Lower leg skin (tissue), 3 donors: ENCODE measurements at regions not wholly inside any gene's neighbourhood (a gene's known extent, or its start where the extent isn't known, plus 50 kb on each side); places are given as distances from the start of the nearest gene placed in this dataset.
A peak's percentile ranks its signal among the peaks of the same experiment; 100 is the strongest.
"Not testable (repeated sequence)": the region's sequence is repeated elsewhere in the genome, so short reads cannot be mapped to it uniquely, and the experiment has no call there.

Experiments used
- DNase-seq, 2 donors: peaks; one replicate each; pipeline ENCODE4 v3.0.0-alpha.2; 2019; ENCODE audit warnings: low spot score in 2 of 2
- H3K4me3 ChIP-seq: fragments of 200-600 bp; sonication (generic); 2 replicates; pipeline ENCODE4 v1.5.1; 2017; ENCODE audit warnings: mild to moderate bottlenecking, low read depth; ENCODE audit not compliant: poor library complexity, severe bottlenecking
- WGBS, 2 donors: methylation state at CpG; one replicate each; pipeline ENCODE4 v1.1.5; 2018; 5-methylcytosine and 5-hydroxymethylcytosine counted together
- intact Hi-C: fragments of 100-400 bp; cut with DNase I; formaldehyde crosslinking; loops from one replicate; pipeline ENCODE4 v1.15.0; 2023; ENCODE audit warnings: low total_unique reads

DNA sequence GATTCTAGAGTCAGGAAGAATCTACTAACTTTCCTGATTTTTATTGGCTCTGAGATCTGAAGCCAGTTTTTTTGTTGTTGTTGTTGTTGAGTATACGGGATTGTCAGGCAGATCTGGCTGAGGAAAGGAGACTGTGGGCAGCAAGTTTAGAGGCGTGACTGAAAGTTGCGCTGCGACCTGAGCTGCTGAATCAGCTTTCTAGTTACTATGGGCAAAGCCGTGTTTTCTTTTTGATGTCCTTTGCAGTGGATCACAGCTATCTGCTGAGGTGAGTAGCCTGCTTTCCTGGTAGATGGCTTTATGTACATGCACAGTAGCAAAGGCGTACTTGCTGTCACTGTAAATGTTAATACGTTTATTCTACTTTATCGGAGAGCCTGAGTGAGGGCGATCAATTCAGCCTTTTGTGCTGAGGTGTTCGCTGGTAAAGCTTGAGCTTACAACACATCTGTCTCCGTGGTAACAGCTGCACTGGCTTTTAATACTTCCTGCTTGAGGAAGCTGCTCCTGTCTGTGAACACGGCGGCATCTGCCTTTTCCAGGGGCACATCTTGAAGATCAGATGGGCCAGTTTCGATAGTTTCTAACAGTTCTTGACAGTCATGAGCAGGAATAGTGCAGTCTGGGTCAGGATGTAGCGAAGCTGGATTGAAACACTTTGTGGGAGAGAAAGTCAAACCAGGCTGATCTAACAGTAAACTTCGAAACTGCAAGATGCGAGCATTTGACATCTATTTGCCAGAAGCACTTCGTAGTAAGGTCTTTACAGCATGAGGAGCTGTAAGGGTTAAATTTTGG lies 118.9 kb downstream of the UNC93B1 start:
- DNase-seq, result peak in 1 of 2 donors; percentile 17
- 25 to 26% methylated on average over 18 of the region's 18 CpGs for WGBS, 2 donors
- H3K4me3 ChIP-seq, intact Hi-C loops: not testable (repeated sequence)

DNA sequence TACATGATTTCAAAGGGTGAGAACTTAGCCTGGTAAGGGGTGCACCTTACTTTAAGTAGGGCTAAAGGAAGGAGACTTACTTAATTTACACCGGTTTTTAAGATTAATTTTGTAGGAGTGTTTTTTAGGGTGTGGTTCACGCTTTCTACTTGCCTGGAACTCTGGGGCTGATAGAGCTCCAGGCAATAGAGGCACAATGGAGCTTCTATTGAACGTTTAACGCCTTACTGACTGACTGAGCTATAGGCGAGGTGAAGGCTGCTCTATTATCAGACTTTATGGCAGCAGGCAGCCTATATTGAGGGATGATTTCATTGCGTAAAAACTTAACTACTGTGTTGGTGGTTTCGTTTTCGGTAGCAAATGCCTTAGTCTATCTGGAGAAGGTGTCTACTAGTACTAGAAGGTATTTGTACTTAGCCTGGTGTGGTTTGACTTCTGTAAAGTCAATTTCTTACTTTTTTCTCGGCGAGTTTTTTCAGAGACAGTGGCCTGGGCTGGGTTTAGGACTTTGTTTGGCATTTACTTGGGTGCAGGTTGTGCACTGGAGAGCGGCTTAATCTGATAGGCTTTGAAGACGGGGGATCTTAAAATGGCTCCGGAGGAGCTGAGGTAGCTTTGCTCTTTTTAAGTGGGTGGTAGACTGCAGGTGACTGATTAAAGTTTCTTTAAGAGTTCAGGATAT lies 119.7 kb downstream of the UNC93B1 start:
- H3K4me3 ChIP-seq, DNase-seq, intact Hi-C loops: not testable (repeated sequence)
- 44 to 57% methylated on average over 13 of the region's 13 CpGs for WGBS, 2 donors

DNA sequence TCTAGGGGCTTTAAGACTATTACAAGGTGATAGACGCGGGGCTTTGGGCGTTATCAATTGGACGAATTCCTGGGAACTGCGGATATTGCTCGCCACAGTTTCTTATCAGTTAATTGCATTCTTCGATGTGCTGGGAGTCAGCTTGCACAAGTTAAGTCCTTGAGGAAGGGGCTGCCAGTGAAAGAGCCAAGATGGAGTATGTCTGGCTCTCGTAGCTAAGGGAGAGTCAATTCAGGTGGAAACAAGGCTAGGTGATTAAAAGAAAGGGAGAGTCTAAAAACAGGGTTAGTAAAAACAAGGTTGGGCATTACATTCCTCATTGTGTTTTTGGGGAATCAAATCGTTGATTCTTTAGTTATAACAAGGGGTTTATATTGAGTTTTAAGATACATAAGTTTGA lies 121.6 kb downstream of the UNC93B1 start:
- 80 to 88% methylated on average over 9 of the region's 9 CpGs for WGBS, 2 donors
- H3K4me3 ChIP-seq, intact Hi-C loops, DNase-seq: not testable (repeated sequence)

DNA sequence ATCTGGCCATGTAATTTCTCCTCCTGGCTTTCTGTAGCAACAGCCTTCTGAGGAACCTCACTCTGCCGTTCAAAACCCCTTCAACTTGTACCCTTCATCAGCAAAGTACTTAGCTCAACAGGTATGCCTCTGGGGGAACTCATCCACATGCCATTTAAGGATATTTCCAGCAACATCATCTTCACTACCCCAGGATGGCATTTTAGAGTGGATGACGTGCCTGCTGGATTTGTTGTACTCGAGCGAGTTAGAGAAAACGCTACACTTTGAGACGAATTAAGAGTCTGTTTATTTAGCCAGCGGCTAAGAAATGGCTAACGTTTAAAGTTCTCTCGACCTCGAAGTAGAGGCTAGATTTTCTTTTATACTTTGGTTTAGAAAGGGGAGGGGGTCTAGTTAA lies 122.1 kb downstream of the UNC93B1 start:
- H3K4me3 ChIP-seq, DNase-seq, intact Hi-C loops: not testable (repeated sequence)
- WGBS, 2 donors, result 84 to 91% methylated on average over 10 of the region's 10 CpGs

DNA sequence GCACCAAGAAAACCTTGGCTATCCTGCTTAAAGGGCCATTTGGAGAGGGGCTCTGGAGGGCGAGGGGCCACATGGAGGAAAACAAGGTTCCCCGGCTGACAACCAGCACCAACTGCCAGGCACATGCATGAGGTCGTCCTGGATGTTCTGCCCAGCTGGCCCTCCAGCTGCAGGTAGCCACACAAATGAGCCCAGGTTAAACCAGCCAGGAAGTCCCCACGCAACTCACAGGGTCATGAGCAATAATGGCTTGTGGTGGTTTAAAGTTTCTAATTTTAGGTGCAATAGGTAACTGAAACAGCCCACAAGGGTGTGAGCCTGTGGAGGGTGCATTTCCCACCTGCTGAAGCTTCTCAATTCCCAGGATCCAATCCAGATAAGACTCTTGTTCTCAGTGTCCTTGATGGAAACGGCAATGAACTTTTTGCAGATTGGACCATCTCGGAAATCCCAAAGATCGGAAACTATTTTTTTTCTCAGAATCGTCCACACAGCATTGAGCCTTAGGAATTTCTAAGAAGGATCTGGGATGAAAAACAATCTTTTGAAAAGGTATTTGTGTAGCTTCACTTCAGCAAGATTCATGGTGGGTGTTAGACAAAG lies 123.2 kb downstream of the UNC93B1 start:
- intact Hi-C loops, DNase-seq, H3K4me3 ChIP-seq: not testable (repeated sequence)
- 86 to 89% methylated on average over 7 to 8 of the region's 8 CpGs for WGBS, 2 donors

DNA sequence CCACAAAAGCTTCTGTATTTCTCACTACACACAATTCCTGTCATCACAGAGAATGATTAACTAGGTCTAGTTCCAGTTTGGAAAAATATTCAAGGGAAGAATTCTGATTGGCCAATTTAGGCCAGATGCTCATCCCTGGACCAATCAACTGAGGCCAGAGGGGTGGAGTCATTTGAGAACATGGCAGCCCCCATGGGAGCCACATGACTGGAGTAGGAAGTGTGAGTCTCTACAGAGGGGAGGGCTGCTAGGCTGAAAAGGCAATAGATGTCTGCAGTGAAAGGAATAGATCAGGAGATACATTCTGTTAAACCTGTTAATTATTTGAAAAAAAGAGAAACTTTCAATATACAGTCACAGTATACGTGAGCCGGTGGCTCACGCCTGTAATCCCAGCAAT lies 125.2 kb downstream of the UNC93B1 start:
- intact Hi-C loops, DNase-seq, H3K4me3 ChIP-seq: not testable (repeated sequence)
- 92 to 97% methylated on average over 3 of the region's 3 CpGs for WGBS, 2 donors

DNA sequence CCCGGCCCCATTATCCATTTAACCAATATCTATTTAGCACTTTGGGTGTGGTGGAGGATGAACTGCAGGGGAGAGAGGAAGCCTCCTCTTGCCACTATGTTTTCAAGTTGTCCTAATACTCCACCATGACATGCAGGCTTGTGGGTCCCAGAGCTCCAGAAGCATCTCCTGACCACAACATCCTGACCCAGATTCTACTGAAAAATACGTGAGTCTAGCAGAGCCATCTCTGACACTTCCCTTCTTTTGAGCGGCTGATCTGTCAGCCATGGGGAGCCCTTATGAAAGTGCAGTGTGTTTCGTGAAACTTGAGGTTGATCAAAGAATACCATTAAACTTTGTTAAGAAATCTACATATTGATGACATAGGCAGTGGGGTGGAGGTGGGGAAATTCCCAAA lies 126.6 kb downstream of the UNC93B1 start:
- H3K4me3 ChIP-seq, DNase-seq, intact Hi-C loops: not testable (repeated sequence)
- WGBS, 2 donors, result 54 to 64% methylated on average over 3 to 4 of the region's 4 CpGs

DNA sequence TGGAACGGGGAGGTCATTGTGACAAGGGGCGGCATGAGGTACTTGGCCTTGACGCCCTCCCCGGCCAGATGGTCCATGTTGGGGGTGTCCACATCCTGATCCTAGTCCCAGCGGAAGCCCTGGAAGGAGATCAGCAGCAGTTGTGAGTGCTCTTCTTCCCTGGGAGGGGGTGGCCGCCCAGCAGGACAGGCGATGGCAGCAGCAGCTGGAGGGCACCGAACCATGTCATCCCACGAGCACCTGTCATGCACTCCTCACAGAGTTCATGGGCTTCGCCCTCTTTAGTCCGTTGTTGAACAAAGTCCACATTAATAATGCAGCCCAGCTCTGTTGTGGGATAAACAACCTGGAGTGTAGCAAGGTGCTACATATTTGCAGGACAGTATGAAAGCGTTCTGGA lies 130.7 kb downstream of the UNC93B1 start:
- WGBS, 2 donors, result 81 to 85% methylated on average over 12 of the region's 12 CpGs
- intact Hi-C loops, H3K4me3 ChIP-seq, DNase-seq: not testable (repeated sequence)

DNA sequence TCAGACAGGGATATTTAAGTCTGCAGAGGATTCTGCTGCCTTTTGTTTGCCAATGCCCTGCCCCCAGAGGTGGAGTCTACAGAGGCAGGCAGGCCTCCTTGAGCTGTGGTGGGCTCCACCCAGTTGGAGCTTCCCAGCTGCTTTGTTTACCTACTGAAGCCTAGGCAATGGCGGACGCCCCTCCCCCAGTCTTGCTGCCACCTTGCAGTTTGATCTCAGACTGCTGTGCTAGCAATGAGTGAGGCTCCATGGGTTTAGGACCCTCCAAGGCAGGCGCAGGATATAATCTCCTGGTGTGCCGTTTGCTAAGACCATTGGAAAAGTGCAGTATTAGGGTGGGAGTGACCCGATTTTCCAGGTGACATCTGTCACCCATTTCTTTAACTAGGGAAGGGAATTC lies 132.7 kb downstream of the UNC93B1 start:
- intact Hi-C loops, DNase-seq, H3K4me3 ChIP-seq: not testable (repeated sequence)
- WGBS, 2 donors, result 83 to 96% methylated on average over 1 to 3 of the region's 5 CpGs

DNA sequence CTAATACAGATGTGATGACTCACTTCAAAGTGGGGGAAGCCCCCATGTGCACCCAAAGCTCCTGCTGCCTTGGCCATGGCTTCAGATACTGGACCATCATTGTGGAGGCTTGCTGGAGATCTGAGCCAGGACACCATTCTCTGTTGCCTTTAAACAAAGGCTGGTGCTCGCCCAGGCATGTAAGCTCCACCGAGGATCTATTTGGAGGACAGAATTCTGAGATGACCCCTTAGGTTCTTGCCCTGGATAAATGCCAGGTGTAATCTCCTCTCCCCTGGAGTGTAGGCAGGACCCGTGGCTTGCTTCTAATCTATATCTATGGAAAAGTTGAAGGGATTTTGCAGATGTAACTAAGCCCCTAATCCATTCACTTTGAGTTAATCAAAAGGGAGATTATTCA lies 141.0 kb downstream of the UNC93B1 start:
- intact Hi-C loops, DNase-seq, H3K4me3 ChIP-seq: not testable (repeated sequence)
- WGBS, 2 donors, result 45 to 54% methylated on average over 3 of the region's 3 CpGs

DNA sequence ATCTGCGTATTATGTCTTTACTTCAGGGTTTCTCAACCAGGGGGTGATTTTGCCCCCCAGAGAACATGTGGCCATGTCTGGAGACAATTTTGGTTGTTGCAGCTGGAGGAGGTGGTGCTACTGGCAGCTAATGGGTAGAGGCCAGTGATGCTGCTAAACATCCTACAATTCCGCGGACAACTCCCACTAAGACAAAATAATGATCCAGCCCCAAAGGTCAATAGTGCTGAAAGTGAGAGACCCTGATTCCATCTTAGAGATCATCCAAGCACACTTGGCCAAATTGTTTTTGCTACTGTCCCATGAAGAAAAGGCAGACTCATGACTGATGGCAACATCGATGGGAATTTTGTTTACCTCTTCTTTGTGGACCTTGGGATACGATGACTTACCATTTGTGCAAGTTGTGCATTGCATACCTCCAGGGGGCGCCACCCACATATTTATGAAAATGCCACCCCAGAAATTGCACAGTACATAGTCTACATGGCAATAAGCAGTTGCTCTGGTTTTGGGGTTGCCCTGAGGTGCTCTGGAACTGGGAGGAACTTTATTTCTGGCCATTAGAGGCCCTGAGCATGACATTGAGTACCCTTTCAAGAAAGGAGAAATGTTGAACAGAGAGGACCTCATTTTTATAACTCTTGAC lies 144.3 kb downstream of the UNC93B1 start:
- peak in 1 of 2 donors; percentile 23 for DNase-seq
- H3K4me3 ChIP-seq, intact Hi-C loops: not testable (repeated sequence)
- 93 to 94% methylated on average over 3 of the region's 6 CpGs for WGBS, 2 donors

DNA sequence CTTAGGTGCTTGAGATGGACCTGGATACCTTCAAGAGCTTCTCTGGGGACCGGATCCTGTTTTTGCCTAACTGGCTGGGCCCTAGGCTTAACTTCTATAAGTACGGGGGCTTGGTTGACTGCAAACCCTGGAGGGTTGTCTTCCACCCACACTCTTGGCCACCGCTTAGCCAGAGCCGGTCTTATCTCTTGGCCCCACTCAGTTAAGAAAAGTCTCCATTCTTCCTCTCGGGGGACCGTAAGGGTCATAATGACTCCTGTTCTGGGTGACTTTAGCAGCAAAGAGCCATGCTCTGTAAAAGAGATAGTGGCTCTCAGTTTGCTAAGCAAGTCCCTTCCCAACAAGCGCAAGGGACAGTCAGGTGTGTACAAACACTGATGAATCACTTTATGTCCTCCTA lies 153.2 kb downstream of the UNC93B1 start:
- H3K4me3 ChIP-seq, intact Hi-C loops, DNase-seq: not testable (repeated sequence)
- WGBS, 2 donors, result 80 to 81% methylated on average over 7 of the region's 7 CpGs

DNA sequence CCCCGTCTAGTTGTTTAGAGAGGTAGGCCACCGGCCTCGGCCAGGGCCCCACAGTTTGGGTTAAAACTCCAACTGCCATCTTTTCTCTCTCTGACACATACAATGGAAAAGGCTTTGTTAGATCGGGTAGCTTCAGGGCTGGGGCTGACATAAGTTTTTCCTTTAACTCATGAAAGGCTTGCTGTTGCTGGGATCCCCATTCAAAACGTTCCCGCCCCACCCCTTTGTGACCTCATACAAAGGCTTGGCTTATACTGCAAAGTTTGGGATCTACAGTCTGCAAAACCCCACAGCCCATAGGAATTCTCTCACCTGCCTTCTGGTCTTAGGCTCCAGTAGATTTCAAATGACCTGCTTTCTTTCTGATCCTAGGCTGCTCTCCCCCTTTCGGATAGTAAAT lies 154.1 kb downstream of the UNC93B1 start:
- H3K4me3 ChIP-seq, DNase-seq, intact Hi-C loops: not testable (repeated sequence)
- 53 to 65% methylated on average over 7 of the region's 7 CpGs for WGBS, 2 donors

DNA sequence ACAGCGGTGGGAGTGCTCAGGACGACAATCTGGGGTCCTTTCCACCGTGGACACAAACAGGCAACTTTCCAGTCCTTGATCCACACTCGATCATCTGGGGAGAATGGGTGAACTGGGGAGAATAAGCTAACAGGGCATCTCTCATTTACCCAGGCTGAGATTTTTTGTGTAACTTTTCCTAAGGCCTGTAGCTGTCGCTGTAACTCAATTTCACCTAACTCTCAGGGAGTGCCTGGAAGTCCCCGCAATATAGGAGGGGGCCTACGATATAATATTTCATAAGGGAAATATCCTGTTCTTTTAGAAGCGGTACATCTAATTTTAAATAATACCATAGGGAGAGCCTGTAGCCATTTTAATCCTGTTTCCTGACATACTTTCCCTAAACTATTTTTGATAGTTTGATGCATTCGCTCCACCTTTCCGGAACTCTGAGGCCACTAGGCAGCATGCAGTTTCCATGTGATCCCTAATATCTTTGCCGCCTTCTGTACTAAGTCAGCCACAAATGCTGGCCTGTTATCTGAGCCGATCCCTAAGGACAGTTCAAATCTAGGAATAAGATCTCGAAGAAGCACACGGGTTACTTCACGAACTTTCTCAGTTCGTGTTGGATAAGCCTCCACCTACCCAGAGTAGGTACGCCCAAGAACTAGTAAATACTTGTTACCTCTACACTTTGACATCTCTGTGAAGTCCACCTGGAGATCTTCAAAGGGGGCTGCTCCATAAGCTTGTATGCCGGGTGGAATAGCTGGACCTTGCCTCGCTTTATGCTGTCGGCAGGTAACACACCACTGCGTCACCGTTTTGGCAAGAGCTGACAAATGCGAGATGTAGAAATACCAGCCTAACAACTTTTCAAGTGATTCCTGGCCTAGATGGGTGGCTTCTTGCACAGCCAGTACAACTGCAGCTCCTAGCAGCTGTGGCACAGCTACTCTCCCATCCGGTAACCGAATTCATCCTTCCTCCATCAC lies 155.7 kb downstream of the UNC93B1 start:
- intact Hi-C loops, H3K4me3 ChIP-seq: not testable (repeated sequence)
- DNase-seq, result peak in 1 of 2 donors; percentile 18
- WGBS, 2 donors, result 42 to 45% methylated on average over 25 of the region's 25 CpGs
